Skin of body (tissue), 1 donor: ENCODE measurements at regions not wholly inside any gene's neighbourhood (a gene's known extent, or its start where the extent isn't known, plus 50 kb on each side); places are given as distances from the start of the nearest gene placed in this dataset.

Source experiments
- DNase-seq: peaks from one replicate; lab custom pipeline; 2025; lab: John Stamatoyannopoulos, UW

DNA sequence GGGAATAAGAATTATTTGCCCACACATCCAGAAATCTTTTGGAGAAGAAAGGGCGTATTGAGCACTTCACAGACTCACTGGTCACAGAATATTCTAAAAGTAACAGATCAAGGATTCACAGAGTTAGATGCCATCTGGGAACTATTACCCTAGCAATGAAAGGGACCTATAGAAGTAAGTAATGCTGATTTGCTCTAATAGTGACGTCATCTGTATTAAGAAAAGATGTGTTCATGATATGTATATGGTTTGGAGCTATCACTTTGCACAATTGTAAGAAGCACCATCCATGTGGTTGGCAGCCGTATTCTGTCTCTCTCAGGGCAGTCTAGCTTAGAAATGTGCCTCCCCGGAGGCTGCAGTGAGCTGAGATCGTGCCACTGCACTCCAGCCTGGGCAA is 52.8 kb upstream of the SV2C start:
- DNase-seq = no peak

DNA sequence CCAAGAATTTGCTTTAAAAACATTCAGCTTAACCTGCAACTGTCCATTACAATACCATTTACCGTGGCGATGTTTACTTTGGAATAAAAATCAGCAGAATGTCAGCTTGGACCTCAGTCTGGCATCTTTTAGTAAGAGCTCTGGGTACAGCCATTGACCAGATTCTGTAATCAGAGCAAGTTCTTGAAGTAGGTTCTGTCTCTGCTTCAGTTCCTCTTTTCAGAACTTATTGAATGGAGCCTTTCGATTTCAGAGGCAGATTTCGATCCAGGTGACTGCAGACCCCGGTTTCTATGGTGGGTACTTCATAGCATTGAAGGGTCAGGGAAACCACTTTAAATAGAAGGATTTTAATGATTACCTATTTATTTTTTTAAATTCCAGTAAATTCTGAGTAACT is 53.4 kb upstream of the SV2C start:
- no peak for DNase-seq

DNA sequence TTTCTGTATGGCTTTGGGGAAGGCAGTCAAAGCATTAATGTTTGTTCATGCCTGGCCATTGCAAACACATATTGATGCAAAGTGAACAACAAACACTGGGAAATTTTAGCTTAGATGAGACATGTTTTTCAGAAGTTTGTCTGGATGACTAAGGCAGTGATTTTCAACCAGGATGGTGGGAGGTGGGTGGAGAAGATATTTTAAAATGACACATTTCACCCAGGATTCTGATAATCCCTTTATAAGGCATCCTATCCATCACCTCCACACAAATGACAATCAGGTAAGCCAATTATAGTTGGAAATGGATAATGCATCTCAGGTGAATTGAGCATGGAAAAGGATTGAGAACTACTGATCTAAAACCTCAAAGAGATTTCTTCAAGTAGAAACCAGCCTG is 57.4 kb upstream of the SV2C start:
- DNase-seq = no peak

GRCh38 chr5:76025069-76025468 is 58.1 kb upstream of the SV2C start:
- DNase-seq = no peak

- DNase-seq = no peak
Measured at GRCh38 chr5:76022611-76023010, 60.6 kb upstream of the SV2C start.

DNA sequence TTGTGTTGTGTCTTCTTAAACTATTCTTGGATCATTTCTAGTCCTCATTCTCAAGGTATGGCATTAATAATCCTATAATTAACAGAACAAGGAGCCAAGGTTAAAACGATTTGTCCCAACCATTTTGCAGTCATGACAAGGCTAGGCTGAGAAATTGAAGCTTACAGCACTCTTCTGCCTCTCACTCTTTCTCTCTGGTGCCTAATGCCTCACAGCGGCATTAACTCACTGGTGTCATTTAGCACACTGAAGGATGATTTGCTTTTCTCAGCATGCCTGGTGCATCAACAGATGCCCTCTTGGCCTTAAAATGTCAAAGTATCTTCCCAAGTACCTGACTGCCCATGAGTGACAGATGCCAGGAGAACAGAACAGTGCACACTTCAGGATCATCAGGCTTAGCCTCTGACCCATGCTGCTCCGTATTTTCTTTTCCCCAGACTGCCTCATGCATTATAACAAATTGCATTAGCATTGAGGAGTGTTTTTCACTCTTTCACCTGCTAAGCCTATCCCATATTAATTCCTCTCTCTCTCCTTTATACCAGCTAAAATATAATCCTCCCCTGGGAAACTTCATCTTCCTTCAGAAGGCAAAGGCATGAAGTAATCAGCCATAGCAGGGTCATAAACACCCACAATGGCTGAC is 61.1 kb upstream of the SV2C start:
- DNase-seq = no peak

DNA sequence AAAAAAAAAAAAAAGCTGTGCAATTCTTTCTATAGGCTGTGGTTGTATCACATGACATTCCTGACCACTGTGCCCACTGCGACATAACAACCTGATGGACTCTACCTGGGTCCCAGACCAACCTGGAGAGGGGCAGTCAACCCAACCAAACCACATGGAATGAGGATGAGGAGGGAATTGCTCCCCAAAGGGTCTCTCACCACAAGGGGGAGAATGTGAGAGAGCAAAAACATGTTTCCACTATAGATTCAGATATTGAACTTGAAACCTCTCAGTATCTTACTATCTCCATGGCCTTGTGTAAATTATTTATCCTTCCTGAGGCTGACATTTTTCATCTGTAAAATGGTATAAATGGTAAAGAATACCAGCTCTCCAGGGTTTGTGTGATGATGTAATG is 66.9 kb upstream of the SV2C start:
- no peak for DNase-seq

- DNase-seq = no peak
Measured at GRCh38 chr5:76014005-76014404, 69.2 kb upstream of the SV2C start.

DNA sequence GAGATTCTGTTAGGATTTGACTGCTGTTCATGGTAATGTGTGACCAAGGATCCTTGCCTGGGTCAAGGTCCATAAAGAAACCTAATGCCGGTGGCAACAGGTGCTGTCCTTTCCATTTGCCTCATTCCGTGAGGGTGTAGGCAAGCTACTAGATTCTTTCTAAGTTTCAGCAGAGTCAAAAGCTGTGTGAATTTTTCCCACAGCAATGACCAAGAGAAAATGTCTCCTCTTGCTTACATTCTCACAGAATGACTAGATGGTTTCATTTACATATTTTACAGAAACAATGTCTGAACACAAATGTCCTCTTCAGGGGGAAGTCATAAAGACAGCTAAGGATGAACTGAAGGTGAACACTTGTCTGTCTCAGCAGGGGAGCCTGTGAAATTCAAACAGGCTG is 75.3 kb upstream of the SV2C start:
- no peak for DNase-seq

DNA sequence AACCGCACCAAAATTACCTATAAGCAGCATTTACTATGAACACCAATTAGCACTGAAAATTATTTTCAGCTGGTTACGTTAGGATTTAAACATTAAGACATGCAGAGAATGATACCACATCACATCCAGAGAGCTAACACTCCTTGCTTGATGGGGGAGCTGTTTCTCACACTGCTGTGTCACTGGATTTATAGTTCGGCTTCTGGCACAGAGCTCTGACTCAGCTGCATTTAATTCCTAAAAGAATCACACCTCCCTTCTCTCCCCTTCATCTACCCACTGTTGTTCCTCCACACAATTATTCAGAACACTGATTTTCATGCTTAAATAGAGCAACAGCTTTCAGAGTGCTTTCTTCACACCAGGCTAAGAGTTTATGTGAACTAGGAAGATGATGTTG is 82.6 kb upstream of the SV2C start:
- DNase-seq = no peak

GRCh38 chr5:75993643-75994520 is 89.3 kb upstream of the SV2C start:
- no peak for DNase-seq

DNA sequence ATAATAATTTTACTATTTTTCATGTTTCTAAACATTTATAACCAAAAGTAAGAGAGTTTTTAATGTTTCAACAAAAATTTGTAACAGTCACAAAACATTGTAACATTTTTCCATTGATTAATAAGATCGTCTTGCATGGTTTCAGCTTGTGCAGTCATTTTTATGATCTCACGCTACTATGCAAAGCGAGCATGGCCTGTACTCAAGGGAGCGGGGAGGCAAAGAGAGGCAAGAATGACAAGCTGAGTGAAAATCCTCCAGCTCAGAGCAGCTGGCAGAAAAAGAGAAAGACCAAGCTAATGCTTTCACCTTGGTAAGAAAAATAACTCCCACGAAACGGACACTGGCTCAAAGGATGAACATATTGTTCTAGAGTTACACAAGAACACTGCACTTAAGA is 90.0 kb upstream of the SV2C start:
- DNase-seq = no peak

- no peak for DNase-seq
Measured at GRCh38 chr5:75992753-75993152, 90.4 kb upstream of the SV2C start.

- DNase-seq = no peak
Measured at GRCh38 chr5:75985077-75985476, 98.1 kb upstream of the SV2C start.

- DNase-seq = no peak
Measured at GRCh38 chr5:75975496-75975895, 107.7 kb upstream of the SV2C start.

- DNase-seq = no peak
Measured at GRCh38 chr5:75965292-75965691, 117.9 kb upstream of the SV2C start.

DNA sequence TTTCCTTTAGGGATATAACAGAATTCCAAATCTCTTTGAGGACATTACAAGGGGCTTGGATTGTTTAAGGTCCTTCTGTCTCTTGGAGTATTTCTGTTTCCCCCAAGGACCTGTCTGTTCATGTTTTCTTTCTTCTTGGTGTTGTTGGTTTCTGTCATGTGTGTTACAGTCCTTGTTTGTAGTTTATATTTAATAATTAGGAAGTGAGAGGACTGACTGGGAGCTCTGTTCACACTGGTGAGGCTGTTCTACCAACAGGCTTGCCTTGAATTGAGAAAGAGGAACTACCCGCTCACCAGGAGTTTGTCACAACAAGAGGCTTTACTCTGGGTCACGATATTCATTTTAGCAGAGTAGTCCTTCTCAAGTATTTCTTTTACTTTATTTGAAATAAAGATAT is 119.2 kb upstream of the SV2C start:
- DNase-seq = no peak

- DNase-seq = no peak
Measured at GRCh38 chr5:75963554-75963953, 119.6 kb upstream of the SV2C start.

GRCh38 chr5:75961818-75962217 is 121.4 kb upstream of the SV2C start:
- no peak for DNase-seq

DNA sequence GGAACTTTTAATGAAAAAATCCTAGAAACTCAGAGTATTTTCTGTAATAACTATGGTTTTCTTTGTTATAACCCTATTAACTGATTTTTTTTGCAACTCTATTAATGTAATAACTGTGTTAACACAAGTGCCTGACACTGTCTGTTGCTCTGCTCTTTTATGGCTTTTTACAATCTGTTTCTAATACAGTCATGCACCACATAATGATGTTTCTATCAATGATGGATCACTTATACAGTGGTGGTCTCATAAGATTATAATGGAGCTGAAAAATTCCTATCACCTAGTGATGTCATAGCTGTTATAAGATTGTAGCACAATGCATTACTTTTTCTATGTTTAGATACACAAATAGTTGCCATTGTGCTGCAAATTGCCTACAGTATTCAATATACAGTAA is 123.1 kb upstream of the SV2C start:
- DNase-seq = no peak

DNA sequence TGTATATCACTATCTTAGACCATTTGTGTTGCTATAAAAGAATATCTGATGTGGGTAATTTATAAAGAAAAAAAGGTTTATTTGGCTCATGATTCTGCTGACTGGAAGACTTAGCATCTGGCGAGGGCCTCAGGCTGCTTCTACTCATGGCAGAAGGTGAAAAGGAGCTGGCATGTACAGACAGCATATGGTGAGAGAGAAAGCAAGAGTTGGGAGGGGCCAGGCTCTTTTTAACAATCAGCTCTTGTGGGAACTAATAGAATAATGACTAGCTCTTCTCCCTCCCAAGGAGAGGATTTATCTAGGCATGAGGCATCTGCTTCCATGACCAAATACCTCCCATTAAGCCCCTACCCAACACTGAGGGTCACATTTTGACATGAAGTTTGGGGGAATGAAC is 130.2 kb upstream of the SV2C start:
- DNase-seq = no peak

GRCh38 chr5:75952291-75952690 is 130.9 kb upstream of the SV2C start:
- DNase-seq = no peak

DNA sequence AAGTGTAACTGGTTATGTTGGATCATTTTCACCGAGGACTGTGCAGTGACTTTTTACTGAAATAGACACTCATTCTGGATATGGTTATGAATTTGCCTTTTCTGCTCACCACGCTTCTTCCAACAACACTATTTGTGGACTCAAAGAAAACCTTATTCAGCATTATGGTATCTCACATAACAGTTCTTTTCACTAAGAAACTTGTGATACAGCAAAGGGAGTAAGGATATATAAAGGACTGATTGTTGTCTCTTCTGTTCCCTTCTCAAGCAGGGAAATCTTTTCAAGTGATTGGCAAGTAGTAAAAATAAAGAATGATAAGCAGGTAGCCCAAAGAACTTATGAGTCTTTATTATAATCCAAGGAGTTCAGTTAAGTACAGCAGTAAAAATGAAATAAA is 131.5 kb upstream of the SV2C start:
- peak; percentile 1 for DNase-seq
